A673 (cell line): ENCODE measurements at regions not wholly inside any gene's neighbourhood (a gene's known extent, or its start where the extent isn't known, plus 50 kb on each side); places are given as distances from the start of the nearest gene placed in this dataset.

ENCODE experiments used
- EZH2 ChIP-seq: fragments of 200-600 bp; sonication (generic); IDR thresholded peaks from 2 replicates; pipeline ENCODE4 v1.6.1; 2017; ENCODE audit warnings: borderline replicate concordance, low read depth, mild to moderate bottlenecking, mixed read lengths, antibody characterized with exemption, low read length; ENCODE audit not compliant: poor library complexity, severe bottlenecking
- TF ChIP-seq, protein P1 (sequence below): fragments of 300-800, 200-600 bp; sonication (generic); conservative IDR thresholded peaks from 2 replicates; pipeline ENCODE4 v1.5.1; 2017; ENCODE audit warnings: low read depth, mild to moderate bottlenecking, antibody characterized with exemption, low read length, moderate library complexity, mixed read lengths

DNA sequence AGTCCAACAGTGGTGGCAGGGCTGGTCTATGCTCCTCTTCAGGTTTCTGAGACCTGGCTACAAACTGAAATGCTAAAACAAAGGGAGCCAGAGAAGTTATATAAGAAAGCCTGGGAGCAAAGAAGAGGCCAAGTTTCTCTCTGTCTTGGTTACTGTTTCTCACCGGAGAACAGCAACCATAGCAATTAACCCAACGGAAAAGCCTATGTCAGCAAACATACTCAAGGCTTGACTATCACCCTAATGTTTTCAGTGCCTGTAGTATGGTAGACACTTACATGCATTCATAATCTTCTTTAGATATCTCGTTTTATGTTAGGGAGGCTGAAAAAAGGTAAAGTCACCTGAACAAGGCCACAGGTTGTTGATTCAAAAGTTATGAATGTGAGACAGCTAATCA is 86.3 kb upstream of the CLSTN2 start:
- no peak for TF ChIP-seq EZH2
- TF ChIP-seq, protein P1, sequence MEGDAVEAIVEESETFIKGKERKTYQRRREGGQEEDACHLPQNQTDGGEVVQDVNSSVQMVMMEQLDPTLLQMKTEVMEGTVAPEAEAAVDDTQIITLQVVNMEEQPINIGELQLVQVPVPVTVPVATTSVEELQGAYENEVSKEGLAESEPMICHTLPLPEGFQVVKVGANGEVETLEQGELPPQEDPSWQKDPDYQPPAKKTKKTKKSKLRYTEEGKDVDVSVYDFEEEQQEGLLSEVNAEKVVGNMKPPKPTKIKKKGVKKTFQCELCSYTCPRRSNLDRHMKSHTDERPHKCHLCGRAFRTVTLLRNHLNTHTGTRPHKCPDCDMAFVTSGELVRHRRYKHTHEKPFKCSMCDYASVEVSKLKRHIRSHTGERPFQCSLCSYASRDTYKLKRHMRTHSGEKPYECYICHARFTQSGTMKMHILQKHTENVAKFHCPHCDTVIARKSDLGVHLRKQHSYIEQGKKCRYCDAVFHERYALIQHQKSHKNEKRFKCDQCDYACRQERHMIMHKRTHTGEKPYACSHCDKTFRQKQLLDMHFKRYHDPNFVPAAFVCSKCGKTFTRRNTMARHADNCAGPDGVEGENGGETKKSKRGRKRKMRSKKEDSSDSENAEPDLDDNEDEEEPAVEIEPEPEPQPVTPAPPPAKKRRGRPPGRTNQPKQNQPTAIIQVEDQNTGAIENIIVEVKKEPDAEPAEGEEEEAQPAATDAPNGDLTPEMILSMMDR = no peak
